ENCODE measurements at regions not wholly inside any gene's neighbourhood (a gene's known extent, or its start where the extent isn't known, plus 50 kb on each side); places are given as distances from the start of the nearest gene placed in this dataset.

GRCh38 chr10:78746155-78746763 is 322.5 kb upstream of the ZMIZ1 start:
- Mint-ChIP-seq H3K27me3 (ENCODE audit: insufficient read depth, unreplicated experiment) (peaks cover 7% of the 10 kb centered on the region), H3K27ac (ENCODE audit: low read depth, unreplicated experiment) (no peak overlapping the region), H3K9me3 (ENCODE audit: unreplicated experiment) (no peaks in the 10 kb centered on the region), H3K36me3 (ENCODE audit: insufficient read depth, unreplicated experiment) (no peaks in the 10 kb centered on the region), H3K4me3 (ENCODE audit: unreplicated experiment) (no peak overlapping the region), H3K4me1 (ENCODE audit: insufficient read depth, unreplicated experiment) (peaks cover 10% of the 10 kb centered on the region)
- CTCF ChIA-PET, result no interaction called here
- TF ChIP-seq CTCF (IDR thresholded peaks at IDR 0.05; ENCODE audit: unreplicated experiment), result no peak
- DNase-seq (ENCODE audit: unreplicated experiment), result no peak
- BruUV-seq (replicated peaks), result no TSS peak
- POLR2A ChIA-PET, result interaction anchor here (1.5 kb wide), 1 partner anchor 10 kb away, joined by 3 read pairs; no protein-coding TSS in a partner anchor
- intact Hi-C loops (cut with micrococcal nuclease), result no loop called here

DNA sequence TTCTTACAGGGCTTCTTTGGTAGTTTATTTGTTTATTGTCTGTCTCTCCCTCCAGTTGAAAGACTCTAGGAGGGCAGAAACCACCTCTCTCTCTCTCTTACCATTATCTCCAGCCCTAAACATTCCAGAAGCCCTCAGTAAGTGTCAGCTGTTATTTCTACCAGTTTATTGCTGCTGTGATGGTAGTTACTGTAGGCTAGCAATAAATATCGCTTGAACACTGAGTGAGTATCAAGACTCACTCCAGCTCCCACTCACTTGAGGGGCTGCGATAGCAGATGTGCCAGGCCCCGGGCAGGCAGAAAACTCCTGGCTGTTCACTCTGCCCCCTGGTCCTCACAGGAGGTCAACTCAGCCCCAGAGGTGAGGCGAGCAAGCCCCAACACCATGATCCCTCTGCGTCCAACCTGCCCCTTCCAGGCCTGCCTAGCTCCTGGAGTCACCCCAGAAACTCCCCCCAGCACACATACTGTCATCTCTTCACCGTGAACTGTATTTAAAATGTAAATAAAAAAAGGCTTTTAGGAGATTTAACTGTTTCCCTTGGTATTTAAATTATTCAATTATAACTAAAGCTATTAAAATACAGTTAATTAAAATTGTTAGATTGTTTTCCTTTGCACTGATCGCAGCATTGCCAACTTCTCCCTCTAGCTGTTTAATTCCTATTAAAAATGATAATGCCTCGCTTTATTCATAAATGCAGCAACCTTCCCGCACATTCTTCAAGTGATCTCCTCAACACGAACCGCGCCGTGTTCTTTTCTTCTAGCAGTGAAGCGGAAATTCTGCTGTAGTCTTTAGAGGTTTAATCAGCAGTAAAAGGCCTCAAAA is 321.1 kb upstream of the ZMIZ1 start:
- Mint-ChIP-seq H3K4me3 (ENCODE audit: unreplicated experiment) (no peak overlapping the region), H3K9me3 (ENCODE audit: unreplicated experiment) (no peaks in the 10 kb centered on the region), H3K36me3 (ENCODE audit: insufficient read depth, unreplicated experiment) (no peaks in the 10 kb centered on the region), H3K27ac (ENCODE audit: low read depth, unreplicated experiment) (no peak overlapping the region), H3K4me1 (ENCODE audit: insufficient read depth, unreplicated experiment) (no peaks in the 10 kb centered on the region), H3K27me3 (ENCODE audit: insufficient read depth, unreplicated experiment) (peaks cover 21% of the 10 kb centered on the region)
- intact Hi-C loops (cut with micrococcal nuclease), result no loop called here
- TF ChIP-seq CTCF (IDR thresholded peaks at IDR 0.05; ENCODE audit: unreplicated experiment), result no peak
- CTCF ChIA-PET, result no interaction called here
- no TSS peak for BruUV-seq (replicated peaks)
- DNase-seq (ENCODE audit: unreplicated experiment), result no peak
- POLR2A ChIA-PET, result no interaction called here

GRCh38 chr10:78748235-78748533 is 320.6 kb upstream of the ZMIZ1 start:
- no TSS peak for BruUV-seq (replicated peaks)
- Mint-ChIP-seq H3K36me3 (ENCODE audit: insufficient read depth, unreplicated experiment) (no peaks in the 10 kb centered on the region), H3K4me1 (ENCODE audit: insufficient read depth, unreplicated experiment) (no peaks in the 10 kb centered on the region), H3K9me3 (ENCODE audit: unreplicated experiment) (no peaks in the 10 kb centered on the region), H3K27me3 (ENCODE audit: insufficient read depth, unreplicated experiment) (peaks cover 26% of the 10 kb centered on the region), H3K27ac (ENCODE audit: low read depth, unreplicated experiment) (no peak overlapping the region), H3K4me3 (ENCODE audit: unreplicated experiment) (no peak overlapping the region)
- no peak for DNase-seq (ENCODE audit: unreplicated experiment)
- intact Hi-C loops (cut with micrococcal nuclease), result no loop called here
- CTCF ChIA-PET, result no interaction called here
- POLR2A ChIA-PET, result no interaction called here
- no peak for TF ChIP-seq CTCF (IDR thresholded peaks at IDR 0.05; ENCODE audit: unreplicated experiment)

DNA sequence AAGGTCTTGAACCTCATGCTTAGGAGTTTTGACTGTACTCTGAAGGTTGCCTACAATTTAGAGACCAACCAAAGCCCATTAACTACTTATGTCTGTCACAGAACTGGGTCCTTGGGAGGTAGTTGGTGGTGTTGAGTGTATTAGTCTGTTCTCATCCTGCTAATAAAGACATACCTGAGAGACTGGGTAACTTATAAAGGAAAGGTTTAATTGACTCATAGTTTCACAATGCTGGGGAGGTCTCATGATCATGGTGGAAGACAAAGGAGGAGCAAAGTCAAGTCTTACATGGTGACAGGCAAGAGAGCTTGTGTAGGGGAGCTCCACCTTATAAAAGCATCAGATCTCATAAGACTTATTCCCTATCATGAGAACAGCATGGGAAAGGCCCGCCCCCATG is 319.6 kb upstream of the ZMIZ1 start:
- no TSS peak for BruUV-seq (replicated peaks)
- Mint-ChIP-seq H3K27me3 (ENCODE audit: insufficient read depth, unreplicated experiment) (peaks cover 37% of the 10 kb centered on the region), H3K27ac (ENCODE audit: low read depth, unreplicated experiment) (no peak overlapping the region), H3K9me3 (ENCODE audit: unreplicated experiment) (no peaks in the 10 kb centered on the region), H3K4me1 (ENCODE audit: insufficient read depth, unreplicated experiment) (peaks cover 3% of the 10 kb centered on the region), H3K36me3 (ENCODE audit: insufficient read depth, unreplicated experiment) (no peaks in the 10 kb centered on the region), H3K4me3 (ENCODE audit: unreplicated experiment) (no peak overlapping the region)
- POLR2A ChIA-PET, result interaction anchor here (0.8 kb wide), 1 partner anchor 9 kb away, joined by 4 read pairs; no protein-coding TSS in a partner anchor
- intact Hi-C loops (cut with micrococcal nuclease), result no loop called here
- CTCF ChIA-PET, result no interaction called here
- DNase-seq (ENCODE audit: unreplicated experiment), result no peak
- TF ChIP-seq CTCF (IDR thresholded peaks at IDR 0.05; ENCODE audit: unreplicated experiment), result no peak

Data from MCF 10A (cell line).